Astrocyte (in vitro differentiated cells and primary cell): ENCODE measurements at regions not wholly inside any gene's neighbourhood (a gene's known extent, or its start where the extent isn't known, plus 50 kb on each side); places are given as distances from the start of the nearest gene placed in this dataset.
A peak's percentile ranks its signal among the peaks of the same experiment; 100 is the strongest.

Source experiments
- DNase-seq: peaks from one replicate; pipeline ENCODE4 v3.0.0-alpha.2; 2010; ENCODE audit warnings: low read depth
- FAIRE-seq: peaks from 2 replicates; lab custom pipeline; 2011; peaks lifted over from hg19 to GRCh38; lab: Jason Lieb, UNC
- H2AFZ ChIP-seq: 2 replicates; pipeline ENCODE4 v1.6.0; 2012; ENCODE audit warnings: low read depth, low read length, inconsistent platforms
- H3K27ac ChIP-seq: 2 replicates; pipeline ENCODE4 v1.5.1; 2011; ENCODE audit warnings: low read depth, low read length, inconsistent platforms
- H3K27me3 ChIP-seq: 2 replicates; pipeline ENCODE4 v1.6.0; 2011; ENCODE audit warnings: low read length, inconsistent platforms; ENCODE audit not compliant: insufficient read depth
- H3K36me3 ChIP-seq: 2 replicates; pipeline ENCODE4 v1.5.1; 2011; ENCODE audit warnings: low read length, inconsistent platforms; ENCODE audit not compliant: insufficient read depth
- H3K4me1 ChIP-seq: 2 replicates; pipeline ENCODE4 v1.5.1; 2011; ENCODE audit warnings: low read length, inconsistent platforms; ENCODE audit not compliant: insufficient read depth
- H3K4me2 ChIP-seq: 2 replicates; pipeline ENCODE4 v1.6.0; 2012; ENCODE audit warnings: low read length, inconsistent platforms
- H3K4me3 ChIP-seq: 2 replicates; pipeline ENCODE4 v1.5.1; 2011; ENCODE audit warnings: low read depth, mild to moderate bottlenecking, low read length, inconsistent platforms; ENCODE audit not compliant: insufficient read depth
- H3K79me2 ChIP-seq: 2 replicates; pipeline ENCODE4 v1.6.0; 2012; ENCODE audit warnings: mild to moderate bottlenecking, low read length, inconsistent platforms; ENCODE audit not compliant: insufficient read depth
- H3K9ac ChIP-seq: 2 replicates; pipeline ENCODE4 v1.6.0; 2012; ENCODE audit warnings: mild to moderate bottlenecking, low read length, inconsistent platforms
- H3K9me3 ChIP-seq: 2 replicates; pipeline ENCODE4 v1.5.1; 2012; ENCODE audit warnings: low read depth, mild to moderate bottlenecking, low read length, inconsistent platforms; ENCODE audit not compliant: insufficient read depth
- H4K20me1 ChIP-seq: 2 replicates; pipeline ENCODE4 v1.6.0; 2012; ENCODE audit warnings: low read length, inconsistent platforms; ENCODE audit not compliant: insufficient read depth
- H3K27ac Mint-ChIP-seq: one replicate; pipeline ENCODE4 v1.8.0; 2021; ENCODE audit warnings: mild to moderate bottlenecking, mixed read lengths; ENCODE audit not compliant: unreplicated experiment
- H3K27me3 Mint-ChIP-seq: one replicate; pipeline ENCODE4 v1.8.0; 2021; ENCODE audit warnings: low read depth, mixed read lengths; ENCODE audit not compliant: unreplicated experiment
- H3K36me3 Mint-ChIP-seq: one replicate; pipeline ENCODE4 v1.8.0; 2021; ENCODE audit warnings: low read depth, mixed read lengths; ENCODE audit not compliant: unreplicated experiment
- H3K4me1 Mint-ChIP-seq: one replicate; pipeline ENCODE4 v1.8.0; 2021; ENCODE audit warnings: low read depth, mixed read lengths; ENCODE audit not compliant: unreplicated experiment
- H3K4me3 Mint-ChIP-seq: one replicate; pipeline ENCODE4 v1.8.0; 2021; ENCODE audit warnings: mild to moderate bottlenecking, moderate library complexity, mixed read lengths; ENCODE audit not compliant: unreplicated experiment
- H3K9me3 Mint-ChIP-seq: one replicate; pipeline ENCODE4 v1.8.0; 2021; ENCODE audit warnings: mild to moderate bottlenecking, mixed read lengths; ENCODE audit not compliant: unreplicated experiment
- CTCF ChIP-seq: IDR thresholded peaks from 2 replicates; pipeline ENCODE4 v1.5.1; 2011; ENCODE audit warnings: low read depth, mild to moderate bottlenecking, inconsistent platforms, low read length, moderate library complexity; ENCODE audit not compliant: insufficient read depth
- EZH2 ChIP-seq: IDR thresholded peaks from 2 replicates; pipeline ENCODE4 v1.6.1; 2012; ENCODE audit warnings: mild to moderate bottlenecking, low read length, inconsistent platforms; ENCODE audit not compliant: insufficient read depth

- H2AFZ ChIP-seq: no peak overlapping the region
- no peak for FAIRE-seq
Measured at GRCh38 chr1:121516234-121516967, 331.6 kb downstream of the SRGAP2C start.

GRCh38 chr1:121517586-121518230 is 332.9 kb downstream of the SRGAP2C start:
- Histone ChIP-seq H3K4me2 (no peak overlapping the region), H3K79me2 (no peaks in the 10 kb centered on the region), H3K9me3 (no peaks in the 10 kb centered on the region), H4K20me1 (no peaks in the 10 kb centered on the region), H3K4me3 (no peak overlapping the region), H3K4me1 (no peaks in the 10 kb centered on the region), H3K27me3 (peaks cover 11% of the 10 kb centered on the region), H3K36me3 (no peaks in the 10 kb centered on the region), H3K27ac (no peak overlapping the region), H2AFZ (no peak overlapping the region), H3K9ac (no peak overlapping the region)
- peaks cover 1% of the 10 kb centered on the region for H3K9me3 Mint-ChIP-seq
- TF ChIP-seq EZH2 (no peak), CTCF (no peak)
- no peaks in the 10 kb centered on the region for H3K36me3 Mint-ChIP-seq
- DNase-seq (no peak), FAIRE-seq (no peak)
- peaks cover 7% of the 10 kb centered on the region for H3K27me3 Mint-ChIP-seq
- H3K4me3 Mint-ChIP-seq: peak overlapping the region; percentile 9
- peaks cover 7% of the 10 kb centered on the region for H3K4me1 Mint-ChIP-seq
- H3K27ac Mint-ChIP-seq: no peak overlapping the region

More at GRCh38 chr1:121516234-121516967, 331.6 kb downstream of the SRGAP2C start:
- Histone ChIP-seq H3K9me3 (no peaks in the 10 kb centered on the region), H3K4me3 (no peak overlapping the region), H3K36me3 (no peaks in the 10 kb centered on the region), H4K20me1 (no peaks in the 10 kb centered on the region), H3K27me3 (peaks cover 11% of the 10 kb centered on the region), H3K79me2 (no peaks in the 10 kb centered on the region), H3K4me1 (no peaks in the 10 kb centered on the region), H3K9ac (no peak overlapping the region), H3K27ac (no peak overlapping the region), H3K4me2 (no peak overlapping the region)
- no peak for TF ChIP-seq EZH2
- TF ChIP-seq CTCF: no peak
- Mint-ChIP-seq H3K27ac (peak overlapping the region; percentile 43), H3K9me3 (peaks cover 5% of the 10 kb centered on the region), H3K27me3 (peaks cover 7% of the 10 kb centered on the region), H3K4me1 (peaks cover 7% of the 10 kb centered on the region), H3K4me3 (no peak overlapping the region), H3K36me3 (no peaks in the 10 kb centered on the region)
- no peak for DNase-seq

GRCh38 chr1:121518726-121519041 is 333.9 kb downstream of the SRGAP2C start:
- Histone ChIP-seq H3K4me3 (peak overlapping the region; percentile 23), H3K79me2 (no peaks in the 10 kb centered on the region), H3K4me2 (peak overlapping the region; percentile 76), H3K4me1 (no peaks in the 10 kb centered on the region), H3K36me3 (no peaks in the 10 kb centered on the region), H3K27ac (no peak overlapping the region), H3K9me3 (no peaks in the 10 kb centered on the region), H2AFZ (peak overlapping the region; percentile 73), H3K9ac (no peak overlapping the region), H4K20me1 (no peaks in the 10 kb centered on the region), H3K27me3 (peaks cover 11% of the 10 kb centered on the region)
- peaks cover 7% of the 10 kb centered on the region for H3K4me1 Mint-ChIP-seq
- peaks cover under 1% of the 10 kb centered on the region for H3K36me3 Mint-ChIP-seq
- no peak for DNase-seq
- peaks cover 1% of the 10 kb centered on the region for H3K9me3 Mint-ChIP-seq
- peaks cover 7% of the 10 kb centered on the region for H3K27me3 Mint-ChIP-seq
- no peak for FAIRE-seq
- no peak for TF ChIP-seq CTCF
- TF ChIP-seq EZH2: no peak
- H3K4me3 Mint-ChIP-seq: peak overlapping the region; percentile 89
- peak overlapping the region; percentile 44 for H3K27ac Mint-ChIP-seq
